Endothelial cell of umbilical vein (primary cell): ENCODE measurements at regions not wholly inside any gene's neighbourhood (a gene's known extent, or its start where the extent isn't known, plus 50 kb on each side); places are given as distances from the start of the nearest gene placed in this dataset.

Experiments used
- BruUV-seq: library from RNA; stranded (reverse); fragments of 400-500 nt; replicated peaks from 2 replicates; lab custom pipeline; 2021; lab: Mats Ljungman, UMichigan
- CTCF ChIA-PET: fragments of 300-600, 350-600 bp; sonication (Branson Sonifier 250); formaldehyde crosslinking; loops from one replicate; lab custom pipeline; 2021; ENCODE audit warnings: antibody characterized with exemption, inconsistent platforms; lab: Charles Lee
- POLR2A ChIA-PET: fragments of 300-600, 350-600 bp; sonication (Branson Sonifier 250); formaldehyde crosslinking; loops from one replicate; lab custom pipeline; 2021; ENCODE audit warnings: antibody characterized with exemption, inconsistent platforms; lab: Charles Lee
- DNase-seq: peaks from one replicate; pipeline ENCODE4 v3.0.0-alpha.2; 2011; ENCODE audit warnings: low read depth, low spot score
- FAIRE-seq: peaks from 2 replicates; lab custom pipeline; 2011; peaks lifted over from hg19 to GRCh38; lab: Jason Lieb, UNC
- H2AFZ ChIP-seq: 2 replicates; pipeline ENCODE4 v1.6.0; 2012; ENCODE audit warnings: low read depth, low read length, control low read depth, inconsistent platforms
- H3K27ac ChIP-seq: 2 replicates; pipeline ENCODE4 v1.5.1; 2011; ENCODE audit warnings: low read depth, mild to moderate bottlenecking, control low read depth, low read length, moderate library complexity; ENCODE audit not compliant: insufficient read depth
- H3K27me3 ChIP-seq, 2 experiments: 2 replicates each; pipeline versions ENCODE4 v1.6.0 to v1.6.1; 2011; ENCODE audit warnings: low read length in 2 of 2, mixed read lengths in 1 of 2; ENCODE audit not compliant: control insufficient read depth in 2 of 2, insufficient read depth in 2 of 2
- H3K36me3 ChIP-seq, 2 experiments: 2 replicates in 1 of 2; 3 replicates in 1 of 2; pipeline ENCODE4 v1.5.1; 2011; ENCODE audit warnings: low read length in 2 of 2, mild to moderate bottlenecking in 1 of 2, moderate library complexity in 1 of 2; ENCODE audit not compliant: control insufficient read depth in 2 of 2, insufficient read depth in 2 of 2; ENCODE audit errors: extremely low read depth in 1 of 2
- H3K4me1 ChIP-seq: 3 replicates; pipeline ENCODE4 v1.5.1; 2011; ENCODE audit warnings: mild to moderate bottlenecking, low read length; ENCODE audit not compliant: control insufficient read depth, insufficient read depth; ENCODE audit errors: extremely low read depth
- H3K4me2 ChIP-seq: 2 replicates; pipeline ENCODE4 v1.6.1; 2011; ENCODE audit warnings: low read length, control low read depth, mixed read lengths; ENCODE audit not compliant: insufficient read depth
- H3K4me3 ChIP-seq, 3 experiments: fragments of 200-600 bp in 1 of 3; sonication (generic), shearing (Covaris generic) in 1 of 3; replicated peaks in 1 of 3; 2 replicates each; pipeline ENCODE4 v1.5.1; 2011 to 2016; ENCODE audit warnings: control low read depth in 3 of 3, low read length in 3 of 3, mild to moderate bottlenecking in 2 of 3, inconsistent platforms in 1 of 3, low read depth in 1 of 3, moderate library complexity in 1 of 3; ENCODE audit not compliant: insufficient read depth in 1 of 3
- H3K79me2 ChIP-seq: 2 replicates; pipeline ENCODE4 v1.6.0; 2012; ENCODE audit warnings: low read length, inconsistent platforms; ENCODE audit not compliant: control insufficient read depth, insufficient read depth
- H3K9ac ChIP-seq: replicated peaks from 2 replicates; pipeline ENCODE3; 2011; ENCODE audit warnings: low read length, control low read depth; ENCODE audit not compliant: insufficient read depth; ENCODE audit errors: extremely low read depth
- H3K9me1 ChIP-seq: replicated peaks from 3 replicates; pipeline ENCODE4 v1.6.0; 2011; ENCODE audit warnings: mild to moderate bottlenecking, low read length; ENCODE audit not compliant: control insufficient read depth, insufficient read depth; ENCODE audit errors: extremely low read depth
- H3K9me3 ChIP-seq: replicated peaks from 2 replicates; pipeline ENCODE4 v1.5.1; 2012; ENCODE audit warnings: low read length, inconsistent platforms; ENCODE audit not compliant: control insufficient read depth, insufficient read depth
- H4K20me1 ChIP-seq: replicated peaks from 2 replicates; pipeline ENCODE3; 2011; ENCODE audit warnings: mild to moderate bottlenecking, low read length; ENCODE audit not compliant: control insufficient read depth, insufficient read depth; ENCODE audit errors: extremely low read depth
- CTCF ChIP-seq, 2 donors: IDR thresholded peaks; 1 replicate in 1 of 2; 2 replicates in 1 of 2; pipeline ENCODE4 v1.5.1; 2011; ENCODE audit warnings: low read length in 2 of 2, mild to moderate bottlenecking in 2 of 2, moderate library complexity in 2 of 2, control low read depth in 1 of 2, inconsistent platforms in 1 of 2, low read depth in 1 of 2; ENCODE audit not compliant: insufficient read depth in 1 of 2; ENCODE audit errors: extremely low read depth in 1 of 2
- EZH2 ChIP-seq: IDR thresholded peaks from 2 replicates; pipeline ENCODE4 v1.6.1; 2012; ENCODE audit warnings: borderline replicate concordance, low read depth, mild to moderate bottlenecking, moderate library complexity, low read length, inconsistent platforms; ENCODE audit not compliant: severe bottlenecking
- FOS ChIP-seq: IDR thresholded peaks from 2 replicates; pipeline ENCODE4 v1.6.1; 2011; ENCODE audit warnings: mild to moderate bottlenecking, low read length, moderate library complexity, borderline replicate concordance; ENCODE audit not compliant: insufficient read depth
- GATA2 ChIP-seq: IDR thresholded peaks from 2 replicates; pipeline ENCODE4 v1.7.0; 2011; ENCODE audit warnings: low read depth, mild to moderate bottlenecking, moderate library complexity, mixed read lengths, low read length; ENCODE audit not compliant: insufficient read length, insufficient read depth
- JUN ChIP-seq: IDR thresholded peaks from 2 replicates; pipeline ENCODE4 v1.6.1; 2011; ENCODE audit warnings: borderline replicate concordance, low read depth; ENCODE audit not compliant: insufficient read length, insufficient read depth
- MAX ChIP-seq: IDR thresholded peaks from 2 replicates; pipeline ENCODE4 v1.6.1; 2011; ENCODE audit not compliant: insufficient read depth, insufficient read length
- MYC ChIP-seq: IDR thresholded peaks from one replicate; pipeline ENCODE4 v1.6.1; 2011; ENCODE audit warnings: mild to moderate bottlenecking, low read depth, low read length
- POLR2A ChIP-seq: IDR thresholded peaks from 2 replicates; pipeline ENCODE4 v1.6.1; 2012; ENCODE audit warnings: low read depth, mild to moderate bottlenecking, control low read depth, low read length
- POLR2AphosphoS5 ChIP-seq: IDR thresholded peaks from 2 replicates; pipeline ENCODE4 v1.6.1; 2012; ENCODE audit warnings: low read depth, mild to moderate bottlenecking, control low read depth, low read length, moderate library complexity; ENCODE audit not compliant: insufficient read depth
- dilution Hi-C: fragments of 300-500 bp; cut with MboI; formaldehyde crosslinking; loops from one replicate; pipeline ENCODE4 v1.15.0; 2019; ENCODE audit warnings: low sequenced_read_pairs; ENCODE audit not compliant: extremely low pct_ligation_motif_present
- intact Hi-C: fragments of 100-400 bp; cut with micrococcal nuclease; formaldehyde crosslinking; loops from one replicate; pipeline ENCODE4 v1.10.0; 2022

DNA sequence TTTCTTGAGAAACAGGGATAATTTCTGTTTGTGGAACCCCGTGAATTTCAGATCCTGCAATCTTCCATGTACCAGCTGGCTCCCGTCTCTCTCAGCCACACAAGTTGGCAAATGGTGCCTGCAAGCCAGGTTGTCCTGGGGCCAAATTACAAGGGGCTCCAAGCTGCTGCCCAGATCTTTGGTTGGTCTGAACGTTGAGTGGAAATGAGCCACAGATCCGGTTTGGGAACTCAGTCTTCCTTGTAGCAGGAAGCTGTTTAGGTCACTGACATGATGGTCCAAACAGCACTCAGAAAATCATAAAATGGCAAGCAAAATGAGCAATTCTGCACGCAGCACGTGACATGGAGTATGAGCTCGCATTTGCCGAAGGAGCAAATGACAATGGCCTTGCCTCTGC, 1496.4 kb downstream of the TBC1D22A start:
- Histone ChIP-seq H3K27me3 (no peaks in the 10 kb centered on the region), H3K4me3 (no peak overlapping the region), H3K27ac (no peak overlapping the region), H2AFZ (no peak overlapping the region), H3K4me1 (no peaks in the 10 kb centered on the region), H3K9ac (no peak overlapping the region), H3K4me2 (no peak overlapping the region), H3K79me2 (no peaks in the 10 kb centered on the region), H3K9me3 (peaks cover 17% of the 10 kb centered on the region), H3K36me3 (no peaks in the 10 kb centered on the region), H3K9me1 (no peaks in the 10 kb centered on the region), H4K20me1 (no peaks in the 10 kb centered on the region)
- DNase-seq, result no peak
- dilution Hi-C loops (no loop called here), intact Hi-C loops (no loop called here)
- ChIA-PET CTCF (no interaction called here), POLR2A (no interaction called here)
- FAIRE-seq, result no peak
- no peak for TF ChIP-seq CTCF (IDR thresholded peaks at IDR 0.05; ENCODE audit: extremely low read depth in 1 of 2, insufficient read depth in 1 of 2, low read depth in 1 of 2, low read length in 2 of 2)
- BruUV-seq, result no TSS peak

GRCh38 chr22:48258064-48258701, 1495.7 kb downstream of the TBC1D22A start:
- DNase-seq, result no peak
- ChIA-PET CTCF (no interaction called here), POLR2A (no interaction called here)
- TF ChIP-seq MYC (no peak), CTCF (IDR thresholded peaks at IDR 0.05; ENCODE audit: extremely low read depth in 1 of 2, insufficient read depth in 1 of 2, low read depth in 1 of 2, low read length in 2 of 2) (no peak), POLR2AphosphoS5 (no peak), GATA2 (no peak), JUN (no peak), POLR2A (no peak), MAX (no peak), FOS (no peak), EZH2 (no peak)
- Histone ChIP-seq H3K4me2 (no peak overlapping the region), H3K9ac (no peak overlapping the region), H3K9me1 (no peaks in the 10 kb centered on the region), H3K36me3 (no peaks in the 10 kb centered on the region), H3K4me3 (no peak overlapping the region), H3K9me3 (peaks cover 16% of the 10 kb centered on the region), H4K20me1 (no peaks in the 10 kb centered on the region), H3K27me3 (no peaks in the 10 kb centered on the region), H3K27ac (no peak overlapping the region), H3K4me1 (no peaks in the 10 kb centered on the region), H3K79me2 (no peaks in the 10 kb centered on the region), H2AFZ (no peak overlapping the region)
- BruUV-seq, result no TSS peak
- no peak for FAIRE-seq
- dilution Hi-C loops (no loop called here), intact Hi-C loops (no loop called here)
